GM12878 (cell line): ENCODE measurements at regions not wholly inside any gene's neighbourhood (a gene's known extent, or its start where the extent isn't known, plus 50 kb on each side); places are given as distances from the start of the nearest gene placed in this dataset.

Experiments used
- ATAC-seq: fragments of 200-7000 bp; cut with Tn5 transposase; 3 replicates; pipeline ENCODE4 v1.9.1; 2020; ENCODE audit warnings: mild to moderate bottlenecking, moderate library complexity
- BruUV-seq: library from RNA; stranded (reverse); fragments of 400-500 nt; replicated peaks from 2 replicates; lab custom pipeline; 2021; lab: Mats Ljungman, UMichigan
- CTCF ChIA-PET: fragments of 300-600 bp; sonication (Branson Sonifier 250); formaldehyde crosslinking; extraction: SDS; loops from one replicate; lab custom pipeline; 2021; ENCODE audit warnings: inconsistent platforms; lab: Yijun Ruan, JAX
- POLR2A ChIA-PET: fragments of 350-600 bp; formaldehyde crosslinking; extraction: SDS; loops from one replicate; lab custom pipeline; 2021; ENCODE audit warnings: inconsistent platforms; lab: Charles Lee
- RAD21 ChIA-PET: fragments of 300-600 bp; sonication (Branson Sonifier 250); formaldehyde crosslinking; loops from one replicate; lab custom pipeline; 2023; ENCODE audit warnings: antibody characterized with exemption; ENCODE audit not compliant: unreplicated experiment; lab: Charles Lee
- SMC1A ChIA-PET: fragments of 300-600 bp; sonication (Branson Sonifier 250); formaldehyde crosslinking; loops from one replicate; lab custom pipeline; 2023; ENCODE audit not compliant: unreplicated experiment, uncharacterized antibody; lab: Charles Lee
- DNase-seq: peaks from one replicate; pipeline ENCODE4 v3.0.0-alpha.2; 2011; ENCODE audit warnings: low read depth, low spot score
- FAIRE-seq: peaks from 3 replicates; lab custom pipeline; 2011; peaks lifted over from hg19 to GRCh38; lab: Jason Lieb, UNC
- H2AFZ ChIP-seq: 2 replicates; pipeline ENCODE4 v1.6.0; 2011; ENCODE audit warnings: low read depth, low read length, control low read depth; ENCODE audit not compliant: control insufficient read depth
- H3K27ac ChIP-seq: 2 replicates; pipeline ENCODE4 v1.5.1; 2011; ENCODE audit warnings: control low read depth; ENCODE audit not compliant: control insufficient read depth, insufficient read depth
- H3K27me3 ChIP-seq, 2 experiments: replicated peaks in 1 of 2; 2 replicates each; pipeline versions ENCODE4 v1.6.0 to v1.6.1; 2011; ENCODE audit warnings: low read length in 1 of 2; ENCODE audit not compliant: control insufficient read depth in 2 of 2, insufficient read depth in 2 of 2
- H3K36me3 ChIP-seq, 2 experiments: 2 replicates each; pipeline ENCODE4 v1.5.1; 2011; ENCODE audit warnings: low read length in 1 of 2; ENCODE audit not compliant: control insufficient read depth in 2 of 2, insufficient read depth in 2 of 2
- H3K4me1 ChIP-seq: 2 replicates; pipeline ENCODE4 v1.6.1; 2011; ENCODE audit warnings: mild to moderate bottlenecking, low read length, moderate library complexity, mixed read lengths; ENCODE audit not compliant: control insufficient read depth, insufficient read depth
- H3K4me2 ChIP-seq: 2 replicates; pipeline ENCODE4 v1.6.0; 2011; ENCODE audit warnings: control low read depth; ENCODE audit not compliant: control insufficient read depth, insufficient read depth
- H3K4me3 ChIP-seq: fragments of 200-600 bp; sonication (generic); 2 replicates; pipeline ENCODE4 v1.5.1; 2016
- H3K79me2 ChIP-seq: 2 replicates; pipeline ENCODE4 v1.6.0; 2011; ENCODE audit warnings: low read length; ENCODE audit not compliant: control insufficient read depth, insufficient read depth
- H3K9ac ChIP-seq: 2 replicates; pipeline ENCODE4 v1.8.0; 2011; ENCODE audit warnings: low read length, control low read depth, mixed read lengths; ENCODE audit not compliant: control insufficient read depth, insufficient read depth
- H3K9me3 ChIP-seq: replicated peaks from 3 replicates; pipeline ENCODE4 v1.5.1; 2011; ENCODE audit warnings: mild to moderate bottlenecking, low read length; ENCODE audit not compliant: control insufficient read depth, insufficient read depth
- H4K20me1 ChIP-seq: 2 replicates; pipeline ENCODE4 v1.6.0; 2011; ENCODE audit not compliant: control insufficient read depth, insufficient read depth
- BCL11A ChIP-seq: IDR thresholded peaks from 2 replicates; pipeline ENCODE4 v1.6.1; 2011; ENCODE audit warnings: low read depth, low read length
- BMI1 ChIP-seq: fragments of 450-650 bp; IDR thresholded peaks from 2 replicates; pipeline ENCODE4 v1.6.1; 2016; ENCODE audit warnings: mild to moderate bottlenecking, moderate library complexity, borderline replicate concordance
- BRCA1 ChIP-seq: IDR thresholded peaks from 2 replicates; pipeline ENCODE4 v1.6.1; 2011; ENCODE audit warnings: low read depth, low read length, improper control_type of control experiment
- CBFB ChIP-seq: IDR thresholded peaks from 2 replicates; pipeline ENCODE4 v1.6.1; 2016; ENCODE audit warnings: antibody characterized with exemption, low read depth
- CUX1 ChIP-seq: IDR thresholded peaks from 2 replicates; pipeline ENCODE4 v1.6.1; 2012; ENCODE audit warnings: improper control_type of control experiment, low read depth, low read length; ENCODE audit not compliant: insufficient replicate concordance
- IRF4 ChIP-seq: IDR thresholded peaks from 2 replicates; pipeline ENCODE4 v1.6.1; 2011; ENCODE audit warnings: low read depth, low read length
- JUND ChIP-seq: IDR thresholded peaks from 2 replicates; pipeline ENCODE4 v1.6.1; 2012; ENCODE audit warnings: low read depth, mild to moderate bottlenecking, low read length, improper control_type of control experiment, moderate library complexity
- NKRF ChIP-seq: fragments of 450-650 bp; conservative IDR thresholded peaks from 2 replicates; pipeline ENCODE4 v1.6.1; 2017; ENCODE audit warnings: mild to moderate bottlenecking, moderate library complexity
- REST ChIP-seq: IDR thresholded peaks from 2 replicates; pipeline ENCODE4 v1.6.1; 2012; ENCODE audit warnings: mild to moderate bottlenecking, low read depth, low read length
- SUPT20H ChIP-seq: IDR thresholded peaks from 2 replicates; pipeline ENCODE4 v1.6.1; 2011; ENCODE audit warnings: low read depth, mild to moderate bottlenecking, low read length, moderate library complexity, borderline replicate concordance; ENCODE audit not compliant: control insufficient read depth
- ZBTB4 ChIP-seq: fragments of 450-650 bp; formaldehyde crosslinking; IDR thresholded peaks from 2 replicates; pipeline ENCODE4 v1.4.0; 2022; ENCODE audit warnings: mild to moderate bottlenecking, moderate library complexity
- in situ Hi-C: fragments of 300-500 bp; cut with MboI; formaldehyde crosslinking; loops from 9 replicates; pipeline ENCODE4 v1.14.3; 2018; ENCODE audit warnings: mixed read lengths
- intact Hi-C: fragments of 100-400 bp; cut with micrococcal nuclease; formaldehyde crosslinking; loops from one replicate; pipeline ENCODE4 v1.14.2; 2022; ENCODE audit not compliant: unreplicated experiment

- no peaks in the 10 kb centered on the region for H4K20me1 ChIP-seq
- H3K4me3 ChIP-seq, result no peak overlapping the region
- H3K36me3 ChIP-seq, result no peaks in the 10 kb centered on the region
- H3K9me3 ChIP-seq, result no peaks in the 10 kb centered on the region
- ChIA-PET POLR2A (no interaction called here), RAD21 (interaction anchor here (0.7 to 1.0 kb wide), 2 partner anchors 593 to 1030 kb away, joined by 3 read pairs; no protein-coding TSS in a partner anchor), SMC1A (interaction anchor here (1.3 to 1.4 kb wide), 2 partner anchors 9 to 15 kb away, joined by 3 to 4 read pairs; no protein-coding TSS in a partner anchor), CTCF (no interaction called here)
- no peak for ATAC-seq
- no peaks in the 10 kb centered on the region for H3K27me3 ChIP-seq
- in situ Hi-C loops (no loop called here), intact Hi-C loops (no loop called here)
- no peak overlapping the region for H3K4me2 ChIP-seq
- BruUV-seq, result no TSS peak
- H3K4me1 ChIP-seq, result no peaks in the 10 kb centered on the region
- no peaks in the 10 kb centered on the region for H3K79me2 ChIP-seq
- H2AFZ ChIP-seq, result no peak overlapping the region
- no peak for DNase-seq
- no peak overlapping the region for H3K27ac ChIP-seq
- H3K9ac ChIP-seq, result no peak overlapping the region
- no peak for FAIRE-seq
- TF ChIP-seq ZBTB4 (CRISPR knock-in tag) (no peak), IRF4 (no peak), CUX1 (no peak), BCL11A (no peak), BMI1 (no peak), SUPT20H (no peak), BRCA1 (no peak), NKRF (no peak), REST (no peak), CBFB (no peak), JUND (no peak)
These were observed 152.3 kb upstream of the SPAG17 start for GRCh38 chr1:118337346-118337745.
